ENCODE measurements at regions not wholly inside any gene's neighbourhood (a gene's known extent, or its start where the extent isn't known, plus 50 kb on each side); places are given as distances from the start of the nearest gene placed in this dataset.

- Histone ChIP-seq H3K4me1 (ENCODE audit: control insufficient read depth, insufficient read depth, low read length) (no peaks in the 10 kb centered on the region), H3K9ac (ENCODE audit: control insufficient read depth, insufficient read depth, low read length) (no peak overlapping the region), H3K4me2 (ENCODE audit: control insufficient read depth, insufficient read depth) (no peak overlapping the region), H2AFZ (ENCODE audit: control insufficient read depth, low read depth, low read length) (no peak overlapping the region), H3K36me3 (ENCODE audit: control insufficient read depth in 2 of 2, insufficient read depth in 2 of 2, low read length in 1 of 2) (no peaks in the 10 kb centered on the region), H3K27me3 (replicated peaks in 1 of 2; ENCODE audit: control insufficient read depth in 2 of 2, insufficient read depth in 2 of 2, low read length in 1 of 2) (peaks cover 0 to 11% of the 10 kb centered on the region in 2 experiments; a peak in 2 of 4 replicates), H4K20me1 (ENCODE audit: control insufficient read depth, insufficient read depth) (no peaks in the 10 kb centered on the region), H3K4me3 (no peak overlapping the region), H3K27ac (ENCODE audit: control insufficient read depth, insufficient read depth) (no peak overlapping the region), H3K9me3 (replicated peaks; ENCODE audit: control insufficient read depth, insufficient read depth, low read length) (no peaks in the 10 kb centered on the region), H3K79me2 (ENCODE audit: control insufficient read depth, insufficient read depth, low read length) (no peaks in the 10 kb centered on the region)
- SMC1A ChIA-PET (ENCODE audit: uncharacterized antibody, unreplicated experiment), result no interaction called here
- in situ Hi-C loops (cut with MboI), result no loop called here
- ATAC-seq, result no peak
- RAD21 ChIA-PET (ENCODE audit: unreplicated experiment), result no interaction called here
- CTCF ChIA-PET, result no interaction called here
- DNase-seq (ENCODE audit: low read depth, low spot score), result no peak
- whole genome bisulfite sequencing (ENCODE audit: insufficient coverage, insufficient replicate concordance, low lambda C conversion rate, missing lambda C conversion rate), result 7% methylated on average over 5 of the region's 5 CpGs
- POLR2A ChIA-PET, result no interaction called here
- intact Hi-C loops (cut with micrococcal nuclease; ENCODE audit: unreplicated experiment), result no loop called here
- no TSS peak for BruUV-seq (replicated peaks)
- FAIRE-seq, result no peak
- TF ChIP-seq USF2 (IDR thresholded peaks at IDR 0.05; ENCODE audit: borderline replicate concordance, low read depth, low read length) (no peak), TCF7 (IDR thresholded peaks at IDR 0.05; ENCODE audit: borderline replicate concordance) (no peak), SREBF1 (IDR thresholded peaks at IDR 0.05; ENCODE audit: low read length) (no peak), CUX1 (IDR thresholded peaks at IDR 0.05; ENCODE audit: insufficient replicate concordance, low read depth, low read length) (no peak), HDGF (IDR thresholded peaks at IDR 0.05) (no peak), CHD1 (IDR thresholded peaks at IDR 0.05; ENCODE audit: low read depth, low read length) (no peak), TCF3 (IDR thresholded peaks at IDR 0.05; ENCODE audit: borderline replicate concordance, insufficient read depth, low read depth, low read length) (no peak), SMAD5 (IDR thresholded peaks at IDR 0.05; ENCODE audit: low read depth) (no peak), MEF2B (IDR thresholded peaks at IDR 0.05; ENCODE audit: partially characterized antibody, poor library complexity, severe bottlenecking) (no peak), NR2C1 (IDR thresholded peaks at IDR 0.05) (no peak), RUNX3 (IDR thresholded peaks at IDR 0.05; ENCODE audit: low read length) (no peak), TBL1XR1 (IDR thresholded peaks at IDR 0.05; ENCODE audit: low read depth, low read length) (no peak), SKIL (IDR thresholded peaks at IDR 0.05; ENCODE audit: low read depth, poor library complexity, severe bottlenecking) (no peak)
These were observed 68.8 kb downstream of the FOXB1 start for GRCh38 chr15:60072826-60073465.

All from GM12878 (cell line).